ENCODE measurements at regions not wholly inside any gene's neighbourhood (a gene's known extent, or its start where the extent isn't known, plus 50 kb on each side); places are given as distances from the start of the nearest gene placed in this dataset.

GRCh38 chr2:240300840-240301239 lies 134.6 kb upstream of the GPC1 start:
- DNase-seq = no peak

GRCh38 chr2:240301256-240301795 lies 134.1 kb upstream of the GPC1 start:
- DNase-seq = no peak

DNA sequence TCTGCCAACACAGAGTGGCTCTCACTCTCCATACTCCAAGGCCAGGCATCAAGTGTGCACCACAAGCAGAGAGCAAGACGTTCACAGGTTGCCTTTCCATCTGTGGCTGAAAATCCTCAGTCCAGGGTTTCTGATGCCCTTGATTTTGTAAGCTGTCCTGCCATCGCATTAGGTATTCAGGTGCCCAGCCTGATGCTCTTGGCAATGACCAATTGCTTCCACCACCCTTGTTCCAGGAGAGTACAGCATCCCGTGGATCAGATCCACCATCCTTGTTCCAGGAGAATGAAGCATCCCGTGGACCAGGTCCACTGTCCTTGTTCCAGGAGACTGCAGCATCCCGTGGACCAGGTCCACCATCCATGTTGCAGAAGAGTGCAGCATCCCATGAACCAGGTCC lies 133.4 kb upstream of the GPC1 start:
- no peak for DNase-seq

GRCh38 chr2:240302933-240303595 lies 132.4 kb upstream of the GPC1 start:
- no peak for DNase-seq

DNA sequence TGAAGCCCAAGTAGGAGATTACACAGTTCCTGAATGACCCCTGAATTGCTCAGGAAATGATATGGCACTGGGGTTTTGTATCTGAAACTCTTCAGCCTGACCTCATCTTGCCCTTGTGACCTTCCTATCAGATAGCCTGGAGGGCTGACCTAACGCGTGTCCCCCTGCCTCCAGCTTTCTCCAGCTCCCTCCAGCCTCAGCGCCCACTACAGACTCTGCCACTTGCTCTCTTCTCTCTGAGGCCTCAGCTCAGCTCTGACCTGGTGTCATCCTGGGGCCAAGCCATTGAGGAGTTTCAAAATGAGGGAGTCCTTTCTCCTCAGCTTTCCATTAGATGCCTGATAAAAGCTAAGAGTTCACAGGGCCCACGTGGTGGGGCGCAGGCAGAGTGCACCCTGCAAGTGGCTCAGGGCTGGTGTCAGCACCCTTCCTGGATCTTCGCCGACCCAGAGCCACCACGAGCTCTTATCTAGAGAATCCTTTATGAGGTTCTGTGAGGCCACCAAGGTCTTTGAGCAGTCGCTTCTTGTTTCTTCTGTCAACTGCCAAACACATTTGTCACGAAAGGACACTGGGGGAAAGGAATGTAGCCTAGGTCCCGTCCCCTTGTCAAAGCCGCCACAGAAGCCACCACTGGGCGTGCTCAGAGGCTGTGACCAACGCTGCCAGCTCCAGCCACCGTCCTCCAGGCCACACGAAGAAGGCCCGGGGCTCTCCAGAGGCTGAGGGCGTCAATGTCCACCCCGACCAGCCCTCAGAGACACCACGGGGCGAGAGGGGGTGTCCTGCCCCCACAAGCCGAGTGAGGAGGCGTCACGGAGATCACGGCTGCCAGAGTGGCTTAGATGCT lies 131.3 kb upstream of the GPC1 start:
- no peak for DNase-seq

DNA sequence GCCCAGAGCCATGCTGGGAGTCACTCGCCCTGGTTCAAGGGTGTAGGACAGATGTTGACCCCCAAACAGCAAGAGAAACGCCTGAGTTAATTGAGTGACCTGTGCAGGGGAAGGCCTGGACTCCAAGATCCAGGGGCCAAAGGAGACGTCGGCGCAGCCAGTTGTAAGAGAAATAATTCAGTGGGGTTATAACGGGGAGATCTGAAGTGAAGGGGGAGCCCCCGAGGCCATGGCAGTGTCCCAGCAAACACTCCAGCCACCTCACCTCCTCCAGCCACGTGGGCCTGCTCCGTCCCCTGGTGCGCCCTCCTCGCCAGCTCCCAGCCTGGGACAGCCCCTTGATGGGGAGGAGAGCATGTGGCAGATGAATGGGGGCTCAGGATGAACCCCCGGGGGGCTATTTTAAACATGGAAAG lies 130.7 kb upstream of the GPC1 start:
- no peak for DNase-seq

DNA sequence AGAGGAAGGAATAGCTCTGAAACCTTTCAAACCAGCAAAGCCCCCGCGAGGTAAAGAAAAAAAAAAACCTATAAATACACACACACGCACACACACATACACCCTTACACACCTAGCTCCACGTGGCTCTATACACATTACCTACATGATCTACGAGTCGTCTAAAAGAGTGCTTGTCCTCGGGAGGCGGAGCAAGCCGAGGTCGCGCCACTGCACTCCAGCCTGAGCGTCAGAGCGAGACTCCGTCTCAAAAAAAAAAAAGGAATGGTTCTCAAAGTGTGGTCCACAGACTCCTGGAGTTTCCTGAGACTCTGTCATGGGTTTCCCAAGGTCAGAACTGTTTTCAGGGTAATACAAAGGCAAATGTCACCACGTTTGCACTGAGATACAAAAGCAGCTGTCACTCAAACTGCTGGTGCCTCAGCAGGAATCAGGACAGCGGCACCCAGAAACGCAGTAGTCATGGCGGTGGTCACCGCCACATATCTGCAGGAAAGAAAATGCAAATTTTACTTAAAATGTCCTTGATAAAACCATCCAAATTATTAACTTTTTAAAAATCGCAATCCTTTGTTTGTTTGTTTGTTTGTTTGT lies 130.0 kb upstream of the GPC1 start:
- no peak for DNase-seq

- no peak for DNase-seq
Measured at GRCh38 chr2:240306185-240306584, 129.3 kb upstream of the GPC1 start.

DNA sequence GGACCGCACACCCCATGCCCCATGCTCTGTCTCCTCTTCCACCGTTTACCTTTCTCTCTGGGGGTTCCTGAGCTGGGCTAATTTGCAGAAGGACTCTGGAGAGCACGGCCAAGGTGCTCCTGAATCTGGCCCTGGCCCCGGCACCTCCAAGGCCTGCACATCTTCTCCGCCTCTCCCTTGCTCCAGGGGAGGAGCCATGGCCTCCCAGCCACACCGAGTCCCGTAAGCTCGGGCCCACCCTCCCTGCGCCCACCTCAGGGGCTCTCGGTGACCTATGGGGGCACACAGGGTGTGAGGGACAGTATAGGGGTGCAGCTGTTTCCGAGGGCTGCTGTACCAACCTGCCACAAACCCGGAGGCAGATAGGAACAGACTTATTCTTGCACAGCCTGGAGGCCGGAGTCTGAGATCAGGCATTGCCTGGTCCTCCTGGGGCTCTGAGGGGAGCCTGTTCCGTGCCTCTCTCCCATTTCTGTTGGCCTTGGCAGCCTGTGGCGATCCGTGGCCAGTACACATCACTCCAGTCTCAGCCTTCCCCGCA lies 127.3 kb upstream of the GPC1 start:
- no peak for DNase-seq

- DNase-seq = no peak
Measured at GRCh38 chr2:240309214-240309613, 126.2 kb upstream of the GPC1 start.

DNA sequence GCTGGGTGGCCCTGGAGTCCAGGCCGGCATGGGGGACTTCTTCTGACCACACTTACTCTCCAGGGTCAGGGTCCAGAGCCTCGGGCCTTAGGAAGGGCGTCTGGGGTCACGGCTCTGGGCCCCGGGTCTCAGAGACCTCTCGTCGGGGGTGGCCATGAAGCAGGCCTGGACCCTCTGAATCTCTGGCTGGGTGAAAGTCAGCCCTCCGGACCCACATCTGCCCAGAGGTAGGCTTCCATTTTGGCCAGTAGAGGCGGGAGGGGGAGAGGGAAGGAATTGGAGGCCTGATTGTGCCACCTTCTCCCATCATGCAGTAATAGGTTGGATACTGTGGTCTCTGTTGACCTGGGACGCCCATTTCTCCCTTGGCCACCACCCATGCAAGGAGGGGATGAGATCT lies 125.3 kb upstream of the GPC1 start:
- DNase-seq = no peak

GRCh38 chr2:240310645-240311044 lies 124.8 kb upstream of the GPC1 start:
- DNase-seq = no peak

- DNase-seq = no peak
Measured at GRCh38 chr2:240311821-240312220, 123.6 kb upstream of the GPC1 start.

DNA sequence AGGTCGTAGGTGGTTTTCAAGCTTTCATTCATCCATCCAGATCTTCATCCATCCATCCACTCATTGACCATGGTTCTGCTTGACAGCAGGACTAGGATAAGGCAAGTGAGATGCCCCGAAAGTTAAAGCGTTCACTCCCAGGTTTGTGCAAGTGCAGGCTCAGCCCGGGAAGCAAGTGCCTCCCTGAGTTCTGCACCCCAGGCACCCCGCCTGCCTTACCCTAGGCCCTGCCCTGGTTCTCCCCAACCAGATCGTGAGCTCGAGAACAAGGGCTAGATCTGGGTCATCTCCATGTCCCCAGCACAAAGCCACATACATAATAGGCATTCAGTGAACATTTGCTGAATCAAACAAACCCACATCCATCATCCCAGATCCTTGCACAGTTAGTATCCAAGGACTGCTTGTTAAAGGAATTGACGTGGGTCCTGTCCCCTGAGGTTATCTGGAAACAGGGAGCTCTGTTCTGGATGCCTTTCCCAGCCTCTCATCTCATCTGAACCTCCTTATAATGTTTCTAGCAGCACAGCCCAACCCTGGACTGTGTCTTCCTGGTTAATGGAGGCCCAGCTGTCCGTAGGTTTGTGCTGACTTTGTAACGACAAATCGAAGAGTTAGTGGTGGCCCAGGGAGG lies 116.1 kb upstream of the GPC1 start:
- DNase-seq = no peak

GRCh38 chr2:240319855-240320203 lies 115.6 kb upstream of the GPC1 start:
- no peak for DNase-seq

DNA sequence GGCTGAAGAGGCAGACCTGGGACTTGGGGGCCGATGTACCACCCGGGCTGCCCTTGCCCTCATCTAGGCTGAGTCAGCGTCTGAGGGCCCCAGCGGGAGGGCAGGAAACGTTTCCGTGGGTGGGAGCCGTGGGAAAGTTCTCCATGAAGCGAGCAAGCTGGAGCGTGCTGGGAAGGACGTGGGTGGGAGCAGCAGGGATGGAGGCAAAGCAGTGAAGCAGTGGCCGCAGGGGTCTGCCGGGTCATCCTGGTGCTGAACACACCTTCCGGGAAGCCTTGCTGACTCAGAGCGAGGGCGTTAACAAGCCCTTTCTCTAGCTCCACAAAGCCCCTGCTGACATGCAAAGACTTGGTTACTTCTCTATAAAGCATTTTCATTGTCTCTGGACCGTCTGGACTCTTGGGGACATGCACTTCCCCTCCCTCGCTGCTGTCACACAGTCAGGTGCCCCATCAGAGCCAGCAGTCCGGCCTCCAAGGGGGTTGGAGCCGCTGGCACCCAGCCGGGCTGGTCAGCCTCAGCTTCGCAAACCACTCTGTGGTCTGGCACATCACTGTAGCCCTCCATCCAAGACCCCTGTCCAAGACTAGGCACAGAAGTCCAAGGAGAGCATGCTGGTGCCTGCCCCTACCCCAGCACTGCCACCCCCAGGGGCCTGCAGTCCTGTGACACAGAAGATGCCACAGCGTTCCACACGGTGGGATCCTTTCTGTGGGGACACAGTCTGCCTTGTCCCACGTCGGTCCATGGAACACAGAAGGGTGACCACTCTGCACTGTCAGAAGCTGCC lies 115.1 kb upstream of the GPC1 start:
- DNase-seq = no peak

DNA sequence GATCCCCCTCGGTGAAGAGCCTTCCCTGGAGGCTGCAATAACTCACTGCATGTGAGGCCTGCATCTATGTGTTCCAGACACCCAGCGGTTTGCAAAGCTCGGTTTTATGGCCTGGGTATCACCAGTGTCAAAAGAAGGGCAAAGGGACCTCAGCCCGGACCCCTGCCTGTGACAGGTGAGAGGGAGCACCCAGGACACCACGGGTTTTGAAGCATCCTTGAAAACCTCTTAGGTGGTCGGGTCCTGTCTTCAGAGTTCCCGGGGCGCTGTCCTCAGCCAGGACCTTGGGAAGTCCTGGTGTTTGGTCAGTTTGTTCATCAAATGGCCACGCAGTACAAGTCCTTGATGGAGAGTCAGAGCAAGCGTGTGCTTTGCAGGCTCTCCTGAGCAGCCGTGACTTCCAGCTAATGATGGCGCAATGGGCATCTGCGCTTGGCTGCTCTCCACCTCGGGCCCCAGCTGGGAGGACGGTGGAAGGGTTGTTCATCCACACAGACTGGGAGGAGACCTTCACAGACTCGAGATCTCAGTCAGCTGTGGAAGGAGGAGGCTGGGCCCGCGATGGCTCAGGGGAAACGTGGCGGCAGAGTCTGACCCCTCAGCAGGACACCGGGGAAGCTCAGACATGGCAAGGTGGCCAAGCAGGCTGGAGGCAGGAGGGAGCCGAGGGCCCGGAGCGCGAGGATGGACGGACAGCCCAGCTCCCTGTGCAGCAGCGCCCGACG lies 113.1 kb upstream of the GPC1 start:
- DNase-seq = no peak

- DNase-seq = no peak
Measured at GRCh38 chr2:240322991-240323390, 112.5 kb upstream of the GPC1 start.

DNA sequence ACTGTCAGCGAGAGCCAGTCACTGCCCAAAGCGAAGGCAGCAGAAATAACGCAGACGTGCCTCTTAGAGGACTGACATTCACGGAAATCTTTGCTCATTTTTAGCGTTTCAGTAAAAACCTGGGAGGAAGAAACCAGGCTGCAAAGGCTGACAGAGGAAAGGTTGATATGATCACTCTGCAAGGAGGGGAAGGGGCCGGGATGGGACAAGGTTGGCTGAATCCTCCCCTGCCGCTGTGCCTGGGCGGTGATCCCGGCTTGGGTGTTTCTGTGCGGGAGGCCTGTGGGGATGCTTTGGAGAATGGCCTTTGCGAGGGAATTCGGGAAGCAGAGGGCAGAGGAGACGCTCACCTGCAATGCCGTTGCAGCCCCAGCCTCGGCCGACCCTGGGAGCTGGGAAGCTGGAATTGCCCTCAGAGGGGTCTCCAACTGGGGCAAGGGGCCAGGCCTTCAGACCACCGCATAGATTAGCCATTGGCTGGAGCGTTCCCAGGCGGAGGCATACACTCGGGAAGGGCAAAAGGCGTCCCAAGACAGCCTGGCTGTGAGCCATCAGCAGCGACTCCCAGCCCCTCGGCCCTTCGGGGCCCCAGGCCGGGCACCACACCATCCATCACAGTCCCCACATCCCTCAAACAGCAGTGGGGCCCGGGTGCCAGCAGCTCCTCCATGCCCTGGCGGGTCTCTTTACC lies 111.7 kb upstream of the GPC1 start:
- DNase-seq = no peak

GRCh38 chr2:240324312-240325015 lies 111.0 kb upstream of the GPC1 start:
- no peak for DNase-seq
